Smooth muscle cell (in vitro differentiated cells): ENCODE measurements at regions not wholly inside any gene's neighbourhood (a gene's known extent, or its start where the extent isn't known, plus 50 kb on each side); places are given as distances from the start of the nearest gene placed in this dataset.

ENCODE experiments used
- DNase-seq: peaks from one replicate; lab custom pipeline; 2025; ENCODE audit not compliant: unreplicated experiment; lab: John Stamatoyannopoulos, UW
- H2AFZ ChIP-seq: fragments of 200-600 bp; sonication (generic); 2 replicates; pipeline ENCODE4 v1.6.0; 2016; ENCODE audit warnings: antibody characterized with exemption, low read depth, mild to moderate bottlenecking
- H3F3A ChIP-seq: fragments of 200-600 bp; sonication (generic); 2 replicates; pipeline ENCODE4 v1.6.0; 2017; ENCODE audit warnings: antibody characterized with exemption, low read depth
- H3K27ac ChIP-seq: fragments of 200-600 bp; sonication (generic); 2 replicates; pipeline ENCODE4 v1.5.1; 2016; ENCODE audit warnings: low read depth, mild to moderate bottlenecking
- H3K27me3 ChIP-seq: fragments of 200-600 bp; sonication (generic); 2 replicates; pipeline ENCODE4 v1.6.1; 2016; ENCODE audit warnings: low read depth, mild to moderate bottlenecking
- H3K36me3 ChIP-seq: fragments of 200-600 bp; sonication (generic); 2 replicates; pipeline ENCODE4 v1.5.1; 2016; ENCODE audit warnings: low read depth
- H3K4me1 ChIP-seq: fragments of 200-600 bp; sonication (generic); 2 replicates; pipeline ENCODE4 v1.5.1; 2016; ENCODE audit warnings: low read depth
- H3K4me2 ChIP-seq: fragments of 200-600 bp; sonication (generic); 2 replicates; pipeline ENCODE4 v1.6.0; 2016; ENCODE audit warnings: mild to moderate bottlenecking
- H3K4me3 ChIP-seq: fragments of 200-600 bp; sonication (generic); 2 replicates; pipeline ENCODE4 v1.5.1; 2016; ENCODE audit warnings: mild to moderate bottlenecking
- H3K79me2 ChIP-seq: fragments of 200-600 bp; sonication (generic); 2 replicates; pipeline ENCODE4 v1.6.0; 2016; ENCODE audit warnings: low read depth, mild to moderate bottlenecking
- H3K9ac ChIP-seq: fragments of 200-600 bp; sonication (generic); 2 replicates; pipeline ENCODE4 v1.6.0; 2016; ENCODE audit warnings: low read depth
- H3K9me3 ChIP-seq: fragments of 200-600 bp; sonication (generic); replicated peaks from 2 replicates; pipeline ENCODE4 v1.5.1; 2016; ENCODE audit warnings: low read depth
- H4K20me1 ChIP-seq: fragments of 200-600 bp; sonication (generic); 2 replicates; pipeline ENCODE4 v1.6.0; 2016; ENCODE audit warnings: low read depth
- WGBS: methylation state at CpG from one replicate; pipeline ENCODE4 v1.1.7; 2016; ENCODE audit warnings: low lambda C conversion rate; 5-methylcytosine and 5-hydroxymethylcytosine counted together
- TF ChIP-seq, protein P1 (sequence below): fragments of 200-600 bp; sonication (generic); IDR thresholded peaks from 2 replicates; pipeline ENCODE4 v1.5.1; 2017; ENCODE audit warnings: borderline replicate concordance, mild to moderate bottlenecking, antibody characterized with exemption; ENCODE audit not compliant: insufficient read depth, poor library complexity, severe bottlenecking

DNA sequence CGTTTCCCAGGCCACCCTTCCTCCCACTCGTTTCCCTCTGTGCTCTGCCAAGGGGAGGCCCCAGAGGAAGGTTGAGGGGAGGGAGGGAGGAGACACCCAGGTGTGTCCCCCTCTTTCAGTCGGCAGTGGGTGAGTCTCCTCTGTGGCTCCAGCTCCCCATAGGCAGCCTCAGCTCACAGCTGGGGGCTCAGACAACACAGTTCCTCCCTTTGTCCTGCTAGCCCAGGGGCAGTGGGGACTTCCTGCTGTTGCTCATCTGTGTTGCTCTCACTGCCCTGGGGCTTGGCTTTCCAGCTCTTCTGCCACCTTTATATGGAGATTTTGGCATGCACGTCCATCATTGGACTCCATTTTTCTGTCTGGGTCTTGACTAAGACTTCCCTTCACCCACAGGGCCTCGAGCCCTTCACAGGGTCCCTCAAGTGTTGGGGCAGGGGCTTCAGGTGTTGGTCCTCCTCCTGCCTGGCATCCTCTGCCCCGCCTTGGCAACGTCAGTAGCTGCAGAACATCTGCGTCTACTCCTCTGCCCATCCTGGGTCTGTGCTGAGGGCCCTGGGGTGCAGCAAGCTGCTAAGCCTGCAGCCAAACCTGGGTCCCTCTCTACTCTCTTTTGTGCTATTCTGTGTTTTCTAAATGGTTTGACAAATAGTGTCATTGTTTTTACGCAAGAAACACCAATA lies 190.6 kb upstream of the PMEPA1 start:
- H3F3A ChIP-seq, result no peaks in the 10 kb centered on the region
- no peak overlapping the region for H3K4me3 ChIP-seq
- H4K20me1 ChIP-seq, result no peaks in the 10 kb centered on the region
- TF ChIP-seq, protein P1, sequence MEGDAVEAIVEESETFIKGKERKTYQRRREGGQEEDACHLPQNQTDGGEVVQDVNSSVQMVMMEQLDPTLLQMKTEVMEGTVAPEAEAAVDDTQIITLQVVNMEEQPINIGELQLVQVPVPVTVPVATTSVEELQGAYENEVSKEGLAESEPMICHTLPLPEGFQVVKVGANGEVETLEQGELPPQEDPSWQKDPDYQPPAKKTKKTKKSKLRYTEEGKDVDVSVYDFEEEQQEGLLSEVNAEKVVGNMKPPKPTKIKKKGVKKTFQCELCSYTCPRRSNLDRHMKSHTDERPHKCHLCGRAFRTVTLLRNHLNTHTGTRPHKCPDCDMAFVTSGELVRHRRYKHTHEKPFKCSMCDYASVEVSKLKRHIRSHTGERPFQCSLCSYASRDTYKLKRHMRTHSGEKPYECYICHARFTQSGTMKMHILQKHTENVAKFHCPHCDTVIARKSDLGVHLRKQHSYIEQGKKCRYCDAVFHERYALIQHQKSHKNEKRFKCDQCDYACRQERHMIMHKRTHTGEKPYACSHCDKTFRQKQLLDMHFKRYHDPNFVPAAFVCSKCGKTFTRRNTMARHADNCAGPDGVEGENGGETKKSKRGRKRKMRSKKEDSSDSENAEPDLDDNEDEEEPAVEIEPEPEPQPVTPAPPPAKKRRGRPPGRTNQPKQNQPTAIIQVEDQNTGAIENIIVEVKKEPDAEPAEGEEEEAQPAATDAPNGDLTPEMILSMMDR, result no peak
- H3K9ac ChIP-seq, result no peak overlapping the region
- WGBS, result 82% methylated on average over 9 of the region's 9 CpGs
- H3K27ac ChIP-seq, result no peak overlapping the region
- no peak for DNase-seq
- no peaks in the 10 kb centered on the region for H3K27me3 ChIP-seq
- H2AFZ ChIP-seq, result no peak overlapping the region
- no peaks in the 10 kb centered on the region for H3K36me3 ChIP-seq
- no peak overlapping the region for H3K4me2 ChIP-seq
- H3K9me3 ChIP-seq, result no peaks in the 10 kb centered on the region
- peaks cover 9% of the 10 kb centered on the region for H3K4me1 ChIP-seq
- no peaks in the 10 kb centered on the region for H3K79me2 ChIP-seq

DNA sequence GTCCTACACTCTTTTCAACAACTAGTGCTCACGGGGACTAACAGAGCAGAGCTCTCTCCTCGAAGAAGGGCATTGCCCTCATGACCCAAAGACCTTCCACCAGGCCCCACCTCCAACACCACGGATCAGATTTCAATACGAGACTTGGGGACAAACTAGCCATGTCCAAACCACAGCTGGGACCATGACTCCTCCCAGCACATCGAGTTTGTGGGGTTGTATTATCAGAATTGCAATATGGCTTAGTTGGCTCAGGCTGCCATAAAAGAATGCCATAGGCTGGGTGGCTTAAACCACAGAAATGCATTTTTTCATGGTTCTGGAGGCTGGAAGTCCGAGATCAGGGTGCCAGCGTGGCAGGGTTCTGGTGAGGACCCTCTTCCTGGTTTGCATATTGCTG lies 189.7 kb upstream of the PMEPA1 start:
- TF ChIP-seq, protein P1, result no peak
- H2AFZ ChIP-seq, result no peak overlapping the region
- H3K9me3 ChIP-seq, result no peaks in the 10 kb centered on the region
- 51% methylated on average over 7 of the region's 7 CpGs for WGBS
- H3K27me3 ChIP-seq, result no peaks in the 10 kb centered on the region
- H3K4me1 ChIP-seq, result peaks cover 9% of the 10 kb centered on the region
- H3K27ac ChIP-seq, result no peak overlapping the region
- H3K4me2 ChIP-seq, result peak overlapping the region; percentile 4
- H3K9ac ChIP-seq, result no peak overlapping the region
- H3K79me2 ChIP-seq, result no peaks in the 10 kb centered on the region
- H4K20me1 ChIP-seq, result no peaks in the 10 kb centered on the region
- H3K4me3 ChIP-seq, result no peak overlapping the region
- DNase-seq, result no peak
- H3F3A ChIP-seq, result no peaks in the 10 kb centered on the region
- H3K36me3 ChIP-seq, result no peaks in the 10 kb centered on the region

DNA sequence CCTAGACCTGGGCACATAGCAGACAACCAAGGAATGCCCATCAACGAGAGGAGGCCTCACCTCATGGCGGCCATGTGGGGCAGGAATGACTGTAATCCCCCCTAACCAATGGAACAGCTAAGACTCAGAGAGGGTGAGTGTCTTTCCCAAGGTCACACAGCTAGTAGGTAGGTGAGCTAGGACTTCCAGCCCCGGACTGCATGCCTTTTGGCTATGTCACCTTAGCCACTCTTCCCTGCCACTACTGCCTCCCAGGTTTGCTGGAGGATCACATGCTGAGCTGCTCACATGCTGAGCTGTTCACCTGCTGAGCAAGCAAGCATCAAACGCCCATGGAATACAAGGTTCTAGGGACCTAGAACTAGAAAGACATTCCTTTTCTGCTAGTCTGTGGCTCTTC lies 188.5 kb upstream of the PMEPA1 start:
- no peak for DNase-seq
- WGBS, result 76% methylated on average over 4 of the region's 4 CpGs
- H3K27ac ChIP-seq, result no peak overlapping the region
- no peaks in the 10 kb centered on the region for H3K27me3 ChIP-seq
- TF ChIP-seq, protein P1, result no peak
- no peak overlapping the region for H3K9ac ChIP-seq
- no peaks in the 10 kb centered on the region for H3K9me3 ChIP-seq
- no peaks in the 10 kb centered on the region for H4K20me1 ChIP-seq
- no peak overlapping the region for H3K4me2 ChIP-seq
- no peaks in the 10 kb centered on the region for H3K36me3 ChIP-seq
- no peak overlapping the region for H2AFZ ChIP-seq
- no peaks in the 10 kb centered on the region for H3F3A ChIP-seq
- H3K4me1 ChIP-seq, result peaks cover 9% of the 10 kb centered on the region
- no peak overlapping the region for H3K4me3 ChIP-seq
- H3K79me2 ChIP-seq, result no peaks in the 10 kb centered on the region

DNA sequence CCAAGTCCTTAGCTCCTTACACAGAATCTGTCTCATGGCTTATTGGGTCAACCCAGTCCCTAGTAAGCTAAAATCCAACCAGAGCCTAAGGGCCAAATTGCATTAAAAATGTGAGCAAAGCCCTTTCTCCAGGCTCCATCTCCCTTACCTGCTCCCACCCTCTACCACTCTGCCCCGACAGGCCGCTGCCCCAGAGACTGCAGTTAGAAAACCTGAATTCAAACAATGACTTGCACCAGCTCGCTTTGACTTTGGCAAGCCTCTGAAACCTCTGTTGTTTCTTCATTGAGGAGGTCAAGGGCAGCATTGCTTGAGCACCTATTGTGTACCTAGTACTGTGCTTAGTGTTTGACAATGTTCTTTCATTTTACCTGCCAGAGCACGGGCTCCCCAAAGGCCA lies 188.1 kb upstream of the PMEPA1 start:
- Histone ChIP-seq H3K4me2 (no peak overlapping the region), H3F3A (no peaks in the 10 kb centered on the region), H3K27ac (no peak overlapping the region), H3K79me2 (no peaks in the 10 kb centered on the region), H3K4me1 (peaks cover 9% of the 10 kb centered on the region), H4K20me1 (no peaks in the 10 kb centered on the region), H3K9ac (no peak overlapping the region), H3K27me3 (no peaks in the 10 kb centered on the region), H3K9me3 (no peaks in the 10 kb centered on the region), H3K4me3 (no peak overlapping the region), H3K36me3 (no peaks in the 10 kb centered on the region), H2AFZ (no peak overlapping the region)
- DNase-seq, result no peak
- TF ChIP-seq, protein P1, result no peak
- 100% methylated on average over 4 of the region's 4 CpGs for WGBS
